ENCODE measurements at regions not wholly inside any gene's neighbourhood (a gene's known extent, or its start where the extent isn't known, plus 50 kb on each side); places are given as distances from the start of the nearest gene placed in this dataset.
"Not testable (repeated sequence)": the region's sequence is repeated elsewhere in the genome, so short reads cannot be mapped to it uniquely, and the experiment has no call there.

DNA sequence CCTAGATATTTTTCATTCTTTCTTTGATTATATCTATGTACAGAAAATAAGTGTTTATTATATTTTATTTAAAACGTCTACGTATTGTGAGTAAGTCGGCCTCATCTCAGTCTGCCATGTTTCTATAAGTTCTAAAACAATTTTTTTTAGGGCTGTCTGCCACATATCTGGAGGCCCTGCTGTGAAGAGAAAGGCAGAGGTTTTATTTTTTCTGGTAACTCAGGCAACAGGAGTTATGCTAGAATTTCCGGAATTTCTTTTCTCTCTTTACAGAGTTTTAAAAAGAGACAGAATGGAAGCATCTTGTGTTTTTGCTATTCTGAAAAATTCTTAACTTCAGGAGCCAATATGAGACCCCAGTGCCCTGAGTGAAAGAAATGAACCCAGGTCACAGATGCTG lies 1124.0 kb upstream of the TENM3 start:
- TF ChIP-seq, protein P1, sequence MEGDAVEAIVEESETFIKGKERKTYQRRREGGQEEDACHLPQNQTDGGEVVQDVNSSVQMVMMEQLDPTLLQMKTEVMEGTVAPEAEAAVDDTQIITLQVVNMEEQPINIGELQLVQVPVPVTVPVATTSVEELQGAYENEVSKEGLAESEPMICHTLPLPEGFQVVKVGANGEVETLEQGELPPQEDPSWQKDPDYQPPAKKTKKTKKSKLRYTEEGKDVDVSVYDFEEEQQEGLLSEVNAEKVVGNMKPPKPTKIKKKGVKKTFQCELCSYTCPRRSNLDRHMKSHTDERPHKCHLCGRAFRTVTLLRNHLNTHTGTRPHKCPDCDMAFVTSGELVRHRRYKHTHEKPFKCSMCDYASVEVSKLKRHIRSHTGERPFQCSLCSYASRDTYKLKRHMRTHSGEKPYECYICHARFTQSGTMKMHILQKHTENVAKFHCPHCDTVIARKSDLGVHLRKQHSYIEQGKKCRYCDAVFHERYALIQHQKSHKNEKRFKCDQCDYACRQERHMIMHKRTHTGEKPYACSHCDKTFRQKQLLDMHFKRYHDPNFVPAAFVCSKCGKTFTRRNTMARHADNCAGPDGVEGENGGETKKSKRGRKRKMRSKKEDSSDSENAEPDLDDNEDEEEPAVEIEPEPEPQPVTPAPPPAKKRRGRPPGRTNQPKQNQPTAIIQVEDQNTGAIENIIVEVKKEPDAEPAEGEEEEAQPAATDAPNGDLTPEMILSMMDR (IDR thresholded peaks at IDR 0.05; ENCODE audit: unreplicated experiment), result no peak
- Mint-ChIP-seq H3K36me3 (ENCODE audit: insufficient read depth) (no peaks in the 10 kb centered on the region), H3K27ac (no peak overlapping the region), H3K4me3 (ENCODE audit: low read depth) (no peak overlapping the region), H3K27me3 (no peaks in the 10 kb centered on the region), H3K9me3 (ENCODE audit: low read depth) (no peaks in the 10 kb centered on the region), H3K4me1 (ENCODE audit: low read depth) (peaks cover 6% of the 10 kb centered on the region)
- DNase-seq (ENCODE audit: low spot score, unreplicated experiment), result no peak

DNA sequence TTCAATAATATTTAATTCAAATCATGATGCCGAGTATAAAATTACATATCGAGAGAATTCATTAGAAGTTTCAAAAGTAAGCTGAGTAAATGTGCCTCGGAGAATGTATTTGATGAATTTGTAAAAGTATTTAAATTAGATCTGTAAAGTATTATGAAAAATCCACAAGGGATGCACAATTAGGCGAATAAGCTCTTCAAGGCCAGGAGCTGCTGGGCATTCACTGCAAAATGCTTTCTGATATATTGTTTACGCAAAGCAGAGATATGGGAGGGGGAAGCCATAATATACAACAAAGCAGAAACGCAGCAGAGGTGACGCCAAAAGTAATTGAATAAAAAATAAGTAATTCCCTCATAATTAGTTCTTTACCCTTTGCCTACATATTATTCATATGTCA lies 1121.5 kb upstream of the TENM3 start:
- no peaks in the 10 kb centered on the region for H3K9me3 Mint-ChIP-seq (ENCODE audit: low read depth)
- H3K4me1 Mint-ChIP-seq (ENCODE audit: low read depth), result peaks cover 6% of the 10 kb centered on the region
- no peaks in the 10 kb centered on the region for H3K27me3 Mint-ChIP-seq
- no peak overlapping the region for H3K27ac Mint-ChIP-seq
- TF ChIP-seq, protein P1 (IDR thresholded peaks at IDR 0.05; ENCODE audit: unreplicated experiment), result no peak
- DNase-seq (ENCODE audit: low spot score, unreplicated experiment), result no peak
- no peak overlapping the region for H3K4me3 Mint-ChIP-seq (ENCODE audit: low read depth)
- no peaks in the 10 kb centered on the region for H3K36me3 Mint-ChIP-seq (ENCODE audit: insufficient read depth)

DNA sequence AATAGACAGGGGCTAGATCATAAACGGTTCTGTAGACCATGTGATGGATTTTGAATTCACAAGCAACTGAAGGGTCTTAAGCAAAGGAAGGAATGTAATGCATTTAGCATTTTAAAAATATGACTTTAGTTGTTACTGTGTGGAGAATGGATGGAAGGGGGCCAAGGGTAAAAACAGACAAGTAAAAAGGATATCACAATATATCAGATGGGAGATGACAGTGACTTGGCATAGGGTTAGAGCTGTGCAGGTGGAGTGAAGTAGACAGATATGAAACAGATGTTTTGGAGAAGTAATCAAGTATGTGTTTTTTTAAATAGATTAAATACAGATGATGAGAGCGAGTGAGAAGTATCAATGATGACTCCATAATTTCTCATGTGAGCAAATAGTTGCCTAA lies 1116.0 kb upstream of the TENM3 start:
- Mint-ChIP-seq H3K27ac (no peak overlapping the region), H3K4me1 (ENCODE audit: low read depth) (peaks cover 6% of the 10 kb centered on the region), H3K9me3 (ENCODE audit: low read depth) (peaks cover 35% of the 10 kb centered on the region), H3K4me3 (ENCODE audit: low read depth) (no peak overlapping the region), H3K36me3 (ENCODE audit: insufficient read depth) (peaks cover 7% of the 10 kb centered on the region), H3K27me3 (no peaks in the 10 kb centered on the region)
- TF ChIP-seq, protein P1 (IDR thresholded peaks at IDR 0.05; ENCODE audit: unreplicated experiment), result no peak
- DNase-seq (ENCODE audit: low spot score, unreplicated experiment), result no peak

DNA sequence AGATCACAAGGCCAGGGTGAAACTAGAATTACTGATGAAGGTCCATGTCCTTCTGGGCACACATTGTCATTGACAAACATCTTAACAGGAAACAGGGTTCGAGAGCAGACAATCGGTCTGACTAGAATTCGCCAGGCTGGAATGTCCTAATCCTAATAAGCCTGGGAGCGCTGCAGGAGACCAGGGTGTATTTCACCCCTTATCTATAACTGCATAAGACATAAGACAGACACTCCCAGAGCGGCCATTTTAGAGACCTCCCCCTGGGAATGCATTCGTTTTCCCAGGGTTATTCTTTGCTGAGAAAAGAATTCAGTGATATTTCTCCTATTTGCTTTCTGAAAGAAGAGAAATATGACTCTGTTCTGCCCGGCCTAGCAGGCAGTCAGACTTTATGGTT lies 1112.9 kb upstream of the TENM3 start:
- H3K9me3 Mint-ChIP-seq (ENCODE audit: low read depth), result peaks cover 35% of the 10 kb centered on the region
- H3K4me3 Mint-ChIP-seq (ENCODE audit: low read depth); H3K4me1 Mint-ChIP-seq (ENCODE audit: low read depth); DNase-seq (ENCODE audit: low spot score, unreplicated experiment); H3K27me3 Mint-ChIP-seq; H3K27ac Mint-ChIP-seq; H3K36me3 Mint-ChIP-seq (ENCODE audit: insufficient read depth): not testable (repeated sequence)

DNA sequence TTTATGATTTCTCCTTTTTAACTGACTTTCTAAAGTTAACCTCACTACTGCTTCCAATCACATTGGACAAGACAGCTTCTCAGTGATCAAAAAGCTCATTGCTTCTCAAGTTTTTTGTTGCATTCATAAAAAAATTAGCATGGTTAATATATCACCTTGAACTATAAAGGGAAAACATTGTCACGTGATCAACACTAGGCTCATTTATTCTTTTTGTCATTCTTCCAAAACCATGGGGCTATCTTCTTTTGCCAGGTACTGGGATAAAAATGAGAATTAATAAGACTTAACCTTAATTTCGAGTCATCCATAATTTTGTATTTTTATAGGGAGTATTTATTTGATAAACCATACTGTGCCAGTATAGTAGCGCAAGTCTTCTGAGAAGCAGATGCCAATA lies 1105.9 kb upstream of the TENM3 start:
- Mint-ChIP-seq H3K36me3 (ENCODE audit: insufficient read depth) (no peaks in the 10 kb centered on the region), H3K27me3 (no peaks in the 10 kb centered on the region), H3K27ac (no peak overlapping the region), H3K4me1 (ENCODE audit: low read depth) (no peaks in the 10 kb centered on the region), H3K9me3 (ENCODE audit: low read depth) (no peaks in the 10 kb centered on the region), H3K4me3 (ENCODE audit: low read depth) (no peak overlapping the region)
- no peak for DNase-seq (ENCODE audit: low spot score, unreplicated experiment)
- TF ChIP-seq, protein P1 (IDR thresholded peaks at IDR 0.05; ENCODE audit: unreplicated experiment), result no peak

DNA sequence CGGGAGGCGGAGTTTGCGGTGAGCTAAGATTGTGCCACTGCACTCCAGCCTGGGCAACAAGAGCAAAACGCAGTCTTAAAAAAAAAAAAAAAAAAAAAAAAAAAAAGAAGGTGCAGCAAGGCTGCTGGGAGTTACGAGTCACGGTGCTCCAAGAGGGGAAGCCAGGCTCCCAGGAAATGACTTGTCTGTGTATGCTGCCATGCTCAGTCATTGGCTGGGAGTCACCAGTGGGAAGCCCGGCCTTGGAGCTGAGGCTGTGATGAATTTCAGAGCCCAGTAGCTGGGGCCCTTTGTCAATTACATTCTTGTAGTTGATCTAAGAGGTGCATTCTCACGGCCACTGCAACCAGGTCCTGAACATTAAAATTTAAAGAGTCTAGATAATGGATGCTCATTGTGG lies 1105.1 kb upstream of the TENM3 start:
- TF ChIP-seq, protein P1 (IDR thresholded peaks at IDR 0.05; ENCODE audit: unreplicated experiment), result no peak
- H3K4me3 Mint-ChIP-seq (ENCODE audit: low read depth), result no peak overlapping the region
- H3K27me3 Mint-ChIP-seq, result peaks cover 1% of the 10 kb centered on the region
- DNase-seq (ENCODE audit: low spot score, unreplicated experiment), result no peak
- no peaks in the 10 kb centered on the region for H3K9me3 Mint-ChIP-seq (ENCODE audit: low read depth)
- H3K36me3 Mint-ChIP-seq (ENCODE audit: insufficient read depth), result no peaks in the 10 kb centered on the region
- no peak overlapping the region for H3K27ac Mint-ChIP-seq
- H3K4me1 Mint-ChIP-seq (ENCODE audit: low read depth), result no peaks in the 10 kb centered on the region
